GM18519 (cell line): ENCODE measurements at regions not wholly inside any gene's neighbourhood (a gene's known extent, or its start where the extent isn't known, plus 50 kb on each side); places are given as distances from the start of the nearest gene placed in this dataset.

Experiments used
- ATAC-seq: cut with Tn5 transposase; IDR thresholded peaks from one replicate; pipeline ENCODE4 v1.9.1; 2021; ENCODE audit warnings: mild to moderate bottlenecking, moderate library complexity; ENCODE audit not compliant: unreplicated experiment, low FRiP score

DNA sequence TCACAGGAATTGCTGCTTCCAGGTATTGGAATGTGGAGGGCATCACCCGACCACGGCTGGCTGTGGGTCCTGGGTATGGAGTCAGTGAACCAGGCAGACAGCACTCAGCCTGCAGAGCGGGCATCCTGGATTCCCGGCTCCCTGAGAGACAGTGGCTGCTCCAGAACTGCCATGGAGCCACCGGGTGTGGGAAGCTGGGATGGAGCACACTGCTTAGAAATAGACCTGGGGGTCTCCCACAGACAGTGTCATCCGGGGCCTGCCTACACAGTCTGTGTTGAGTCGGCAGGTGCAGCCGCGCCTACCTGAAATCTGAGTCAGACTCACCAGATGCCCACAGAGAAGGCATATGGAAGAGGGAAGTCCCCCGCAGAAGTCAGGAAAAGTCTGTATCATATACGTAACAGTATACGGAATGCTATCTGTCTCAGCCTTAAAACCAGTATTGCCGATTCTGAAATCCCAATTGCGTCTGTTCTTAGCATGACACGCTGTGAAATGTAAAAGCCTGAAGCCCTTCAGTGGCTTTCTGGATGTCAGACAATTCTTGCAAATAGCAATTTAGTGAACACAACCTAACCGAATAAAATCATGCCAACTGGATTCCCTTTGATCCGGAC, 509.7 kb upstream of the MYT1L start:
- ATAC-seq, result no peak

DNA sequence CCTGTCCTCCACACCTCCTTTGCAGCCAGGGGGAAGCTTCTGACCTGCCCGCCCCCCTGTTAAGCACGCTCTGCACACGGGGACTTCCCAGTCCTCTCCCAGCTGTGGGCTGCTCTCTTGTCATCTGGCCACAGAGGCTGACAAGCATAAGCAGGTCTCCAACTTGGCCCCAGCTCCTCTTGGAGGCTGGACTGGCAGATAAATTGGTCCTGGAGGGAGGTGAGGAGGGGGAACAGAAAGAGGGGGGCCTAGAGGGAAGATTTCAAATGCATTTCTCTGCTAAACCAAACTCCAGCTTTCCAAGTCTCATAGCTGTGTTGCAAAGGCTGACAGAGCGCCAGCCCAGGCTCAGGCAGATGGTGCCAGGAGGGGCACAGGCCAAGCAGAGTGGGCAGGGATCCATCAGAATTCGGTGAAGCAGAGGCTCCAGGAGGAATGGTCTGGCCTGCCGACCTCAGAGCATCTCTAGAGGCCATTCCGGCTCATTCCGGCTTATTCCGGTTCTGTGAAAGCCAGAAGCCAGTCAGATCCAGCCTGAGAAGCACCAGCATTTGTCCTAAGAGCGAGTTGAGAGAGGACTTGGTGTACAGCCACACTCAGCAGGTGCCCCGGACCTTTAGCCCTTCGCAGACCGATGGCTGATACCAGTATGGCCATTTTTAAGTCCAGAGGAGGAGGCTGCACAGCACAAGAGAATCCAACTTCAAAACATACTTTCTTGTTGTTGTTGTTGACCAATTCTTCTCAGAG, 508.9 kb upstream of the MYT1L start:
- no peak for ATAC-seq

DNA sequence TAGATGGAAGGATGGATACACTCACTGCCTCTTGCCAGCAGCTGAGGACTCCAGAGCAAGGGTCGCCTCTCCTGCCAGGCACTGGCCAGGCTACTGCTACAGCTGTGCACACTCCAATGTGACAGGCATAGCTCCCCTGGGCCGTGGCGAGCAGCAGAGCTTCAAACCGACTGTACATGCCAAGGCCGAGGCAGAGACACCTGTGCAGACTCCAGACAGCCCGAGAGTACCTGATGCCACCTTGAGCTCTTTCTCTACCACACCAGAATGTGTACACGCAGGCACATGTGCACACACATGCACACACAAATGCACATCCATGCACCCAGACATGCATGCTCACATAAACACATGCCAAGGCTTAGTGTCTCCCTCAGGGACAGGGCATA, 508.3 kb upstream of the MYT1L start:
- no peak for ATAC-seq

DNA sequence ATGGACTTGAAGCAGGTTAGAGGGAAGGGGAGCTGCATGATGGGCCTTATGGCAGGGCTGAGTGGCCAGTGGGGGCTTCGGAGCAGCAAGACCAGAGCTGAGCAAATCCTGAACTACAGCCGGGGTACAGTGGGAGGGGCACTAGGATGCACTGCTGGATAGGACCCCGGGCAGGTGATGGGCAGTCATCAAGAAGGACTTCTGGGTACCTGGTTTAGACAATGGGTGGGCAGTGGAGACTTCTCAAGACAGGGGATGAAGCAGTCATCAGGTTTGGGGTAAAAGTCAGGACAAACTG, 507.4 kb upstream of the MYT1L start:
- ATAC-seq, result no peak

DNA sequence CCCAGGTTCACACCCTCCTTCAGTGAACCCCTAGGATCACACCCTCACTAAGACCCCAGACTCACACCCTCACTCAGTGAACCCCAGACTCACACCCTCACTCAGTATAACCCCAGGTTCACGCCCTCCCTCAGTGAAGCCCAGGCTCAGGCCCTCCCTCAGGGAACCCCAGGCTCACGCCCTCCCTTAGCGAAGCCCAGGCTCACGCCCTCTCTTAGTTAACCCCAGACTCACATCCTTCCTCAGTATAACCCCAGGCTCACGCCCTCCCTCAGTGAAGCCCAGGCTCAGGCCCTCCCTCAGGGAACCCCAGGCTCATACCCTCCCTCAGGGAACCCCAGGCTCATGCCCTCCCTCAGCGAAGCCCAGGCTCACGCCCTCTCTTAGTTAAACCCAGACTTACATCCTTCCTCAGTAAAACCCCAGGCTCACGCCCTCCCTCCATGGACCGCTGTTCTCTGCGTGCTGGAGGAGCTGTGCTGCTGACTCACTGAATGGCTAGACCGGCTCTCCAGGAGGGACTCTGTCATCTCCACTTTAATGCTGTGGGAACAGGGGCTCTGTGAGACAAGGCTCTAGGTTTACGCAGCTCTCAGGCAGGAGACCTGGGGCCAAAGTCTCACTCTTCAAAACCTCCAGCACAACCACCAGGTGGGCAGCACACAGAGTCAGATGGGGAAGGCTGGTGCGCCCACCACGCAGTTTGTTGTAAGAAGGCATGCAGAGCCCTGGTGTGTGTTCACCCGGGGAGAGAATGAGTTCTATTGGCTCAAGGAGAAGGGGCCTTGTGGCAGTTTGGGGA, 506.9 kb upstream of the MYT1L start:
- ATAC-seq, result no peak

DNA sequence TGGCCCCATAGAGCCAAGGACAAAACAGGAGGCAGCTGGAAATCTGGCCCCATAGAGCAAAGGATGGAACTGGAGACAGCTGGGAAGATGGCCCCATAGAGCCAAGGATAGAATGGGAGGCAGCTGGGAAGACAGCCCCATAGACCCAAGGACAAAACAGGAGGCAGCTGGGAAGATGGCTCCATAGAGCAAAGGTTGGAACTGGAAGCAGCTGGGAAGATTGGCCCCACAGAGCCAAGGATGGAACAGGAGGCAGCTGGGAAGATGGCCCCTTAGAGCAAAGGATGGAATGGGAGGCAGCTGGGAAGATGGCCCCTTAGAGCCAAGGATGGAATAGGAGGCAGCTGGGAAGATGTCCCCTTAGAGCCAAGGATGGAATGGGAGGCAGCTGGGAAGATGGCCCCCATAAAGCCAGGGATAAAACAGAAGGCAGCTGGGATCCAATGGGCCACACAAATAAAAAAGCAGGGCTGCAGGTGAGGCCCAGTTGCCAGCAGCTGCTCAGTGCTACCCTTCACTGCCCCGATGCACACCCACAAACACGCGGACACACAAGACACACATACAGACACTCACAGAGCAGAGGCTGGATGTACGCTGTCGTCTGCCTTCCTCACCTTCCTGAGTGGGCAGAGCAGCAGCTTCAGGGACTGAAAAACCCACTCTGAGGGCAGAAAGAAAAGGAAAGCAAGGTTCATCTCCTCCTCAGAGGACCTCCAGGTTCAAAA, 505.4 kb upstream of the MYT1L start:
- no peak for ATAC-seq

DNA sequence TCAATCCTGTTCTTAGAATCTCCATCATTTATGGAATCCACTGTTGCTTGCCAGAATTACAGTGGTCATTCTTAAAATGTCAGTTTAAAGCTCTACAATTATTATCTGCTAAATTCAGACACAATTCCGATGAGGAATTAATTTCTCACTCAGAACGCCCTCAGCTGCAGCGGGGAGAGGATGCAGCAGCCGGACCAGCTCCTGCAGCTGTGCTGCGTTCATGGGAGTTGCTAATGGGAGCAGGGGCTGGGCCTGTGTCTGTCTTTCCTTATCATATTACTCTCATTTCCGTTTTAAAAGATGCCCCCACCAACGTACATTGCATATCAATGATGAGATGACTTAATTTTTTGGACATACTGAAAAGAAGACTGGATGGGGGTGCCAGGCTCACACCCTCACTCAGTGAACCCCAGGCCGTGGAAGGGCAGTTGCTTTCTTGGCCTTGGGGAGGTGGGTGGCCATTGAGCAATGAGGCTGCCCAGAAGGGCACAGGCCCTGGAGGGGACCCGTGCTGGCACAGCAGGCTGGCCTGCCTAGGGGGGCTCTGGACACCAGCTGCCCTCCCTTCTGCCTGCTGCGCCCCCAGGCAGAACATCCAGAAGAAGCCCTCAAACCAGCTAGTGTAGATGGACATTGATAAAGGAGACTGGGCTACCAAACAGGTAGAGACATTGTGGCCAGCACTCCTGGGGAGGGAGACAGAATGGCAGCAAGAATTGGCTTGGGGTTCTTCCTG, 503.6 kb upstream of the MYT1L start:
- ATAC-seq, result no peak

DNA sequence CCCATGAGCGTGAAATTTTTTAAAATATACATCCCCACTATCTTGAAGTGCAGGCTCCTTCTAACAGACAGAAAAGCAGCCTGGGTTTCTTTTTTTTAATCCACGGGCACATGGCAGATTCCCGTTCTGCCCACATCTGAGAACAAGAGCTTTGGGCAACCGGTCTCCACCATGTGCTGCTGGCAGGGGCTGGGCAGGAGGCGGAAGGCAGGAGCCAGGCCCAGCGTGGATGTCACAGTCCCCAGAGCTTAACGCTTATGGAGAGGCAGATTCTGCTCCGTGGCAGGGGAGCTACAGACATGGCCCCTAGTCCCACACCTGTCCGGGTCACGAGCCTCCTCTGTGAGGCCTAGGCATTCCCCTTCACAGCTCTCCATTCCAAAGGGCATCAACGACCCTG, 503.0 kb upstream of the MYT1L start:
- ATAC-seq, result no peak

- ATAC-seq, result no peak
Observed at GRCh38 chr2:2832657-2833056, 501.6 kb upstream of the MYT1L start.

GRCh38 chr2:2831633-2832032, 500.6 kb upstream of the MYT1L start:
- ATAC-seq, result no peak

- ATAC-seq, result no peak
Observed at GRCh38 chr2:2830576-2830975, 499.5 kb upstream of the MYT1L start.

DNA sequence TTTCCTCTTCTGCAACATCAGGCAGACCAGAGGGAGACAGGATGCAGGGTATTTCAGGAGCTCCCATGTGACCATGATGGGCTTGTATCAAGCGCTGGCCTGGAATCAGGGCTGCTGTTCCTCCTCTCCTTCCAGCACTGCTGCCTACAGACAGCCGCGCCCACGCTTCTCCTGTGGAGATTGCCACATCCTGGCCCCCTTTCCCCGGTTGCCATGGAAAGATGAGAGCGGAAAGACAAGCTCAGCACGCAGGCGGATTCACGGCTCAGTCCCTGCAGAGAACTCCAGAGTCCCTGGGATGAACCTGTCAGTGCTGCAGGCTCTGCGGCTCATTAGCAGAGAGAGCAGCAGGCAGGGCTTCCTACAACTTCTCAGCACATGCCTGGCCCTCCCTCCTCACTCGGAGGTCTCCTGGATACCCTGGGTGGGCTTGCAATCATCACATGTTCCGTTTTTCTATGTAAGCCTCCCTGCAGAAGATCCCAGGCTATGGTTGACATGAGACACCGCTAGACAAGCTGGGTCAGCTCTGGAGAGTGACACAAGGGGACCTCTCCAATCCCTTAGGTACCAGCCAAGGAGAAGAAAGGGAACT, 497.8 kb upstream of the MYT1L start:
- no peak for ATAC-seq

GRCh38 chr2:2827761-2828221, 496.7 kb upstream of the MYT1L start:
- ATAC-seq, result no peak

- ATAC-seq, result no peak
Observed at GRCh38 chr2:2827046-2827636, 496.1 kb upstream of the MYT1L start.

GRCh38 chr2:2826621-2827020, 495.5 kb upstream of the MYT1L start:
- ATAC-seq, result no peak

- ATAC-seq, result no peak
Observed at GRCh38 chr2:2826209-2826551, 495.1 kb upstream of the MYT1L start.

DNA sequence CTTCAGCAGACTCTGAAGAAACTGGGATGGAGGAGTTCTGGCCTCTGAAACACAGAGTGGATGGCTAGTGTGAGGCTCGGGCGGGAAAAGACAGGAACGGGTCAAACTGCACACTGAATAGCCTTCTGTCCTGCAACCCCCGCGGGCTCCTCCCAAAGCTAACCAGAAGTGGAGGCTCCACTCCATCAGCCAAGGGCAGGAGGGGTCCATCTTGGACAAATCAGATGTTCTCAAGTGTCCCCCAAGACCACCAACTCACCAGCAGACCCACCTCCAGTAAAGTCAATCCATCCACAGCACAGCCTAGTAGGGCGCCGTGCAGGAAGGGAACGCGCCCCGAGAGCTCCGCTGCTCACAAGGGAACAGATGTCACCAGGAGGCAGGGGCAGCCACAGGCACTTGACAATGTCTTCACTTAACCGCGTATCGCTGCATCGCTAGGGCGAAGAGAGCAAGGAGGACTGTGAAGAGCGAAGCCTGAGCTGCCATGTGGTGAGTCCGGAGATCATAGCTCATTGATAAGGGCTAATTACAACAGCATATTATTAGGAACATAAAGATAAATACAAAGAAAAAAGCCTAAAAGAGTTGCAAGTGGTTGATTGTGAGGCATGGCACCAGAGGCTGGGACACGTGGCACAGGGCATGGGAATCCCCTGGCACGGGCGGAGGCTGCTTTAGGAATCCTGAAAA, 494.6 kb upstream of the MYT1L start:
- ATAC-seq, result no peak

GRCh38 chr2:2825062-2825461, 494.0 kb upstream of the MYT1L start:
- no peak for ATAC-seq

- ATAC-seq, result no peak
Observed at GRCh38 chr2:2824588-2824987, 493.5 kb upstream of the MYT1L start.
